Neural cell (in vitro differentiated cells): ENCODE measurements at regions not wholly inside any gene's neighbourhood (a gene's known extent, or its start where the extent isn't known, plus 50 kb on each side); places are given as distances from the start of the nearest gene placed in this dataset.

ENCODE experiments used
- CTCF ChIP-seq: fragments of 450-650 bp; IDR thresholded peaks from 2 replicates; pipeline ENCODE4 v1.5.1; 2014; ENCODE audit warnings: antibody characterized with exemption, mild to moderate bottlenecking, moderate library complexity; ENCODE audit not compliant: poor library complexity, severe bottlenecking
- REST ChIP-seq: IDR thresholded peaks from 2 replicates; pipeline ENCODE4 v1.6.1; 2012; ENCODE audit warnings: borderline replicate concordance

- TF ChIP-seq REST (no peak), CTCF (no peak)
These were observed 228.9 kb downstream of the ALDH8A1 start for GRCh38 chr6:134721060-134721405.
